Uterus (tissue), 2 donors: ENCODE measurements at regions not wholly inside any gene's neighbourhood (a gene's known extent, or its start where the extent isn't known, plus 50 kb on each side); places are given as distances from the start of the nearest gene placed in this dataset.
"Not testable (repeated sequence)": the region's sequence is repeated elsewhere in the genome, so short reads cannot be mapped to it uniquely, and the experiment has no call there.

Source experiments
- POLR2A ChIP-seq, 2 donors: fragments of 450-650 bp; IDR thresholded peaks; one replicate each; pipeline ENCODE4 v1.6.1; 2016; ENCODE audit warnings: antibody characterized with exemption in 2 of 2, mild to moderate bottlenecking in 1 of 2, moderate library complexity in 1 of 2
- TF ChIP-seq, protein P1 (sequence below), 4 experiments: fragments of 200-600 bp in 2 of 4; fragments of 450-650 bp in 2 of 4; sonication (generic) in 2 of 4; IDR thresholded peaks; one replicate each; pipeline ENCODE4 v1.5.1; 2016 to 2019; ENCODE audit warnings: antibody characterized with exemption in 4 of 4, mild to moderate bottlenecking in 2 of 4, moderate library complexity in 1 of 4

DNA sequence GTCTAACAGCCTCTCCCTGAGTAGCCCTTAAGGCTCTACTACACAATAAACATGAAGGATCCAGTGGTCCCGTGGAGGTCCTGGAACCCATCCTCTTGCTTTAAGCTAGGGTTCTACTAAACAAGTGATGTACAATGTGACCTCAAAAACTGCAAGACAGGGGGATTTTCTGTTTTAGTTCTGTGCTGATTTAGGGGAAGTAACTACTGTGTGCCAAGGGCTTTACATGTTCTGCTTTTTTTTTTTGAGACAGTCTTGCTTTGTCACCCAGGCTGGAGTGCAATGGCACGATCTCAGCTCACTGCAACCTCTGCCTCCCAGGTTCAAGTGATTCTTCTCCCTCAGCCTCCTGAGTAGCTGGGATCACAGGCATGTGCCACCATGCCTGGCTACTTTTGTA lies 61.9 kb upstream of the PCDH8 start:
- TF ChIP-seq, protein P1, sequence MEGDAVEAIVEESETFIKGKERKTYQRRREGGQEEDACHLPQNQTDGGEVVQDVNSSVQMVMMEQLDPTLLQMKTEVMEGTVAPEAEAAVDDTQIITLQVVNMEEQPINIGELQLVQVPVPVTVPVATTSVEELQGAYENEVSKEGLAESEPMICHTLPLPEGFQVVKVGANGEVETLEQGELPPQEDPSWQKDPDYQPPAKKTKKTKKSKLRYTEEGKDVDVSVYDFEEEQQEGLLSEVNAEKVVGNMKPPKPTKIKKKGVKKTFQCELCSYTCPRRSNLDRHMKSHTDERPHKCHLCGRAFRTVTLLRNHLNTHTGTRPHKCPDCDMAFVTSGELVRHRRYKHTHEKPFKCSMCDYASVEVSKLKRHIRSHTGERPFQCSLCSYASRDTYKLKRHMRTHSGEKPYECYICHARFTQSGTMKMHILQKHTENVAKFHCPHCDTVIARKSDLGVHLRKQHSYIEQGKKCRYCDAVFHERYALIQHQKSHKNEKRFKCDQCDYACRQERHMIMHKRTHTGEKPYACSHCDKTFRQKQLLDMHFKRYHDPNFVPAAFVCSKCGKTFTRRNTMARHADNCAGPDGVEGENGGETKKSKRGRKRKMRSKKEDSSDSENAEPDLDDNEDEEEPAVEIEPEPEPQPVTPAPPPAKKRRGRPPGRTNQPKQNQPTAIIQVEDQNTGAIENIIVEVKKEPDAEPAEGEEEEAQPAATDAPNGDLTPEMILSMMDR (IDR thresholded peaks at IDR 0.05): not testable (repeated sequence)
- TF ChIP-seq POLR2A (IDR thresholded peaks at IDR 0.05): not testable (repeated sequence)
